ENCODE measurements at regions not wholly inside any gene's neighbourhood (a gene's known extent, or its start where the extent isn't known, plus 50 kb on each side); places are given as distances from the start of the nearest gene placed in this dataset.
"Not testable (repeated sequence)": the region's sequence is repeated elsewhere in the genome, so short reads cannot be mapped to it uniquely, and the experiment has no call there.

DNA sequence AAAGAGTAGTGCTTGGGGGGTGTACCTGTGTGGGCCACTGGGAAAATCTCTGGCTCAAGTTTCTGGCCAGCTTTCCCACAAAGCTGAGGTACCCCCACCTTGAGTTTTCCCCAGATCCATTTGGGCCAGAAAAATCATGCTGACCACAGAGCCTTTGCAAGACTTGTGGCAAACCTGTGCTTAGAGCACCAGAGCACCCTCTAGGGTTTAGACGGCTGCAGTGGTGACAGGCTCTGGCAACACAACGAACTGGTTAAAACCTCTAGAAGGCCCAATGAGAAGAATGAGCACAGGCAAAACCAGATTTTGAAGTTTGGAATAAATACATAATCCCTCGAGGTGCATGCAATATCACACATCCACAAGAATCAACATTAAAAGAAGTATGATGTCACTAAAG lies 290.7 kb upstream of the FOLH1 start:
- TF ChIP-seq POLR2A (IDR thresholded peaks at IDR 0.05; ENCODE audit: low read length) = no peak
- no peak for TF ChIP-seq GATA1 (IDR thresholded peaks at IDR 0.05; ENCODE audit: low read depth, low read length)
- DNase-seq = no peak

GRCh38 chr11:49505231-49505630 lies 296.8 kb upstream of the FOLH1 start:
- TF ChIP-seq GATA1 (IDR thresholded peaks at IDR 0.05; ENCODE audit: low read depth, low read length) (no peak), POLR2A (IDR thresholded peaks at IDR 0.05; ENCODE audit: low read length) (no peak)
- no peak for DNase-seq

DNA sequence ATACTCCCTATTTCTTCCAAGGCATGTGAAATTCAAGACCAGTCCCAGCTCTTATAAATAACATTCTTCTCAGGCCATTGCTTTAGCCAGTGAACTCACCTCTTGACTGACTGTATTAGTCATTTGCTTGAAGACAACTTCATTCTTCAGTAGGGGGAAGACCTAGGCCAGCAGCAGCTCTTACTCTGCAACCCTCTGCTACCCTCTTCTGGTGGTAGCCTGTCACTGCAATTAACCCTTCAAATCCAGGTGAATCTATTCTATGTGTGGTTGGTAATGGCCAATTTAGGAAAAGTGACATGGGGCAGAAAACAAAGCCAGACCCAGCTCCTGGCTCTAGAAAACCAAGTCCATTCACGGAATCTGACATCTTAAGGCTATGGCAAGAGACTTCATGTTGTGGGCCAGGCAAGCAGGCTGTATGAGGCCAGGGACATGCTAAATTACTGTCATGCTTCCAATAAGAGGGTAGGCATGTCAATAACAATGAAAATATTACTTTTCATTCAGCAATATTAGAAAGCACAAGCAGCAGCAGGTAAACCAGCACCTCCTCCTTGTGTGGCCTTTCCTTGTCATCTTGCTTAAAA lies 317.9 kb upstream of the FOLH1 start:
- peak; percentile 2 to 22 for DNase-seq

DNA sequence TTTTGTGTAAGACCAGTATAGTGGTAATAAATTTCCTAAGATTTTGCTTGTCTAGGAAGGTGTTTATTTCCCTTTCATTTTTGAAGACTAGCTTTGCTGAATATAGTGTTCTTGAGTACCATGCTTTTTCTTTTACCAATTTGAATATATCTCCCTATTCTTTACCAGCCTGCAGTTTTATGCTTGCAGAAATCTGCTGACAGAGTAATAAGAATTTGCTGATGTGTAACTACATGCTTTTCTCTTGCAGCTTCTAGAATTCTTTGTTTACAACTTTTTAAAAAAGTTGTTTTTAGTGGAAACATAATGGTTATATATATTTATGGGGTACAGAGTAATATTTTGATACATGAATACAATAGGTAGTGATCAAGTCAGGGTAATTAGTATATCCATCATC lies 324.8 kb upstream of the FOLH1 start:
- no peak for DNase-seq
- TF ChIP-seq GATA1 (IDR thresholded peaks at IDR 0.05; ENCODE audit: low read depth, low read length) (no peak), POLR2A (IDR thresholded peaks at IDR 0.05; ENCODE audit: low read length) (no peak)

GRCh38 chr11:49538927-49539326 lies 330.5 kb upstream of the FOLH1 start:
- DNase-seq = not testable (repeated sequence)

DNA sequence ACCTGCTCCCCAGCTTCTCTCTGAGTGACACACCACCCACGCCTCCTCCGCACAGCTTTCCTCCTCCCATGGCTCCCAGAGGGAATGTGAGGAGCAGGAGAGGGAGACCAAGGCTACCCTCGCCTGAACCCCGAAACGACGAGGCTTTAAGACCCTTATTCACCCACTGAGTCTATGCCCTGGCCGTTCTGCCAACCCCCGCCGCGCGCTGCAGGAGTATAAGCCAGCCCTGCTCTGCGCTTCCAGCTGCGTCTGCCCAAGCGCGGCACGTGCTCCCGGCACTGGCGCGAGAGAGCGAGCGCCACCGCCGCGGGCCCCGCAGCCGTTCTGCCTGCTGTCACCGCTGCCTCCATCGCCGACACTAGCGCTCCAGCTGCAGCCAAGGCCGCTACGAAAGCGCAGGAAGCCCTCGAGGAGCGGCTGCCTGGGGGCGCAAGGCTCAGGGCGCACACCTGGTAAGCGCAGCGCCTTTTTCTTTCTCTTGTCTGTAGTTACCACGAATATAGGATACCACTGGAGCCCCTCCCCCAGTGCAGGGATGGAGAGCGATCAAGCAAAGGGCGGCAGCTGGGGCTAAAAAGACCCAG lies 350.0 kb upstream of the FOLH1 start:
- DNase-seq = not testable (repeated sequence)

- DNase-seq = not testable (repeated sequence)
Observed at GRCh38 chr11:49560593-49560992, 352.2 kb upstream of the FOLH1 start.

DNA sequence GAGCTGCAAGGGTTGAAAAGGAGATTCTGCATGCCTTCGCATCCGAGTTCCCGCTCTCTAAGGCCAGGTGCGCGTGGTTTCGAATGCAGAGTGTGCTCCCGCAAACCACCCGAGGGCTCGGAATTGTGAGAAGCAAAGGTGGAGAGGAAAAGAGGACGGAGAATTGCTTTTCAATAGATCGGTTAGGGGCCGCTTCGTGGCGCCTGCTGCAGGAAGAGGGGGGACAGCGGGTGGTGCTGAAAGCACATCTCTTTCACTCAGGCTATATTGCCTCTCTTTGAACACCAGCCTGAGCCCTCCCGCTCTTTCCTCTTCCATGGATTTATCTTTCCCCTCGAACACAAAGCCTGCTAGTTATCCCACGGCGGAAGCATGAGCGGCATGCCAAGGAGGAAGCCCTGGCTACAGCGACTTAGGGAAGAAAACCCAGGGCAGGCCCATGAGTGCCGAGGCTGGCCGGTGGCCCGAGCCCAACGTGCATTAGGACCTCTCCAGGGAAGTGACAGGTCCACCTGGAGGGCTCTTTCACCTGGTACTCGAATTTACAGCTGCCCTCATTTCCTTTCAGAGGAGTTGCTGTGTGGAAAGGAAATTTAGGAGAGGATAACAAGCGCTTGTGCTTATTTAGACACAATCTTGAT lies 353.0 kb upstream of the FOLH1 start:
- not testable (repeated sequence) for DNase-seq

DNA sequence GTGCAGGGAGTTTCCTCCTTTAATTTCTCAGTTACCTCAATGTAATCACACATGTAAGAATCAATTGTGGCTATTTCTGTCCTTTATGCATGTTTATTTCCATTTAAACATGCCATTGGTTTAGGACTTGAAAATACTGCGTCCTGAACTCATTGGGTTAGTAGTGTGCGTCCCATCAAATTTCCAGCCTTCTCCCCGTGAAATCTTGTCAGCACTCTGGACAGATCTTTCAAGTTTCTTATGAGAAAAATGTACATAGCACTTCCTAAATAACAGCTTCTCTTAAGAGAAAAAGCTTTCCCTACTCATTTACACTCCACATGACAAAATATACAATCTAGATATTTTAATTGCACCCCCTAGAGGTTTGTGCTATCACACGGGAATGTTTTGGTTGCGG lies 353.9 kb upstream of the FOLH1 start:
- DNase-seq = not testable (repeated sequence)

- DNase-seq = not testable (repeated sequence)
Observed at GRCh38 chr11:49579492-49579891, 371.1 kb upstream of the FOLH1 start.

DNA sequence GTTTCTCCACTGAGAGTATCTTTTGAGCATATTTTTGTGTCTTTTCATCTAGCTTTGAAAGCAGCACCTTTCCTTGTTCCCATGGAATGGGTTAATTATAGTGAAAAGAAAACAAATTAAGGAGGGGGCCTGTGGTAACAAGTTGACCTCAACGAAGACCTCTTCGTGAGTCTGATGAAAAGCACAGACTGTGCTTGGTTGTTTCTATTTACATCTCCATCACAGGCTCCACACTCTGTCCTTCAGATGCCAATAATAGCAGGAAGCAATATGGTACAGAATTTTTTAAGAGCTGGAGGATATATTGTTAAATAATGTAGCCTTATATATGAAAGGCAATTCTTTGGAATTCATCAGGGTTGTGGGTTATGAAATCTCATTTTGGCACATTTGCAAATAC lies 366.7 kb upstream of the OR4C13 start:
- DNase-seq = not testable (repeated sequence)

- not testable (repeated sequence) for DNase-seq
Observed at GRCh38 chr11:49608892-49609291, 343.3 kb upstream of the OR4C13 start.

DNA sequence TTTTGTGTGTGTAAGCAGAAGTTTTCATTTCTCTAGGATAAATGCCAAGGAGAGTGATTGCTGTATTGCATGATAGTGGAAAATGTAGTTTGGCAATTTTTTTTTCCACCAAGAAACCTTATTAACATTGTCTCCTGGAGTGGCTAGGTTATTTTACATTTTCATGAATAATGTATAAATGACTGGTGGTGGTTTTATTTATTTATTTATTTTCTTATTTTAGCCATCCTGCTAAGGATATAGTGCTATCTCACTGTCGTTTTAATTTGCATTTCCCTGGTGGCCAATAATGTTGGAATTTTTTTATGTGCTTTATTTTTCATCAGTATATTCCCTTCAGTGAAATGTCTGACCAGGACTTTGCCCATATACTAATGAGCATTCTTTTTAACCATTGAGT lies 328.3 kb upstream of the OR4C13 start:
- DNase-seq = not testable (repeated sequence)

- not testable (repeated sequence) for DNase-seq
Observed at GRCh38 chr11:49670705-49671104, 281.5 kb upstream of the OR4C13 start.

- not testable (repeated sequence) for DNase-seq
Observed at GRCh38 chr11:49702121-49702520, 250.1 kb upstream of the OR4C13 start.

- peak in 1 of 2 experiments; percentile 0 for DNase-seq
Observed at GRCh38 chr11:49750447-49750846, 201.7 kb upstream of the OR4C13 start.

GRCh38 chr11:49750960-49751359 lies 201.2 kb upstream of the OR4C13 start:
- not testable (repeated sequence) for DNase-seq

GRCh38 chr11:49780791-49781190 lies 171.4 kb upstream of the OR4C13 start:
- DNase-seq = not testable (repeated sequence)

GRCh38 chr11:49782000-49782399 lies 170.2 kb upstream of the OR4C13 start:
- DNase-seq = not testable (repeated sequence)

DNA sequence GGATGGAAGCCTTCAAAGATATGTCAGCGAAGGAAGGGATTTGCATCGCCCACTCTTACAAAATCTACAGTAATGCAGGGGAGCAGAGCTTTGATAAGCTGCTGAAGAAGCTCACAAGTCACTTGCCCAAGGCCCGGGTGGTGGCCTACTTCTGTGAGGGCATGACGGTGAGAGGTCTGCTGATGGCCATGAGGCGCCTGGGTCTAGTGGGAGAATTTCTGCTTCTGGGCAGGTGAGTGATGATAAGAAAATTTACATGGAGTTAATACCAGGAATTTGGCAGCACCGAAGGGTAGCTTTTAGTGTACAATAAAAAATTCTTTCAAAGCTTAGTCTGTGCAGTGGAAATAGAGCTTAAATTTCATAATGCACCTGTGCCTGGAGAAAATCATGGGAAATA lies 168.3 kb upstream of the OR4C13 start:
- DNase-seq = not testable (repeated sequence)

DNA sequence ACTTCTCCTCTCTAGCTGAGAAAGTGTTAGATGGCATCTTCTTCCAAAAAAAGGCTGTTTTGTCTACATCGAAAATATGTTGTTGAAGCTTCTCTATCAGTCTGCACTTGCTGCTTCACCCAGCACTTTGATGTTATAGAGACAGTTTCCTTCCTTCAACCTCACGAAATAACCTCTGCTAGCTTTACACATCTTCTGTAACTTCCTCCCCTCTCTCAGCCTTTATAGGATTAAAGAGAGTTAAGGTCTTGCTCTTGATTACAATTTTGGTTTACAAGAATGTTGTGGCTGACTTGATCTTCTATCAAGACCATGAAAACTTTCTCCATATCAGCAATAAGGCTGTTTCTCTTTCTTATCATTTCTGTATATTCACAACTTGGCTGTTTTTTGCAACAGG lies 162.4 kb upstream of the OR4C13 start:
- DNase-seq = not testable (repeated sequence)

- not testable (repeated sequence) for DNase-seq
Observed at GRCh38 chr11:49798206-49798837, 153.9 kb upstream of the OR4C13 start.
